Erythroblast (primary cell): ENCODE measurements at regions not wholly inside any gene's neighbourhood (a gene's known extent, or its start where the extent isn't known, plus 50 kb on each side); places are given as distances from the start of the nearest gene placed in this dataset.

Experiments used
- GATA1 ChIP-seq: IDR thresholded peaks from 2 replicates; pipeline ENCODE4 v1.6.1; 2011; ENCODE audit warnings: low read depth, mild to moderate bottlenecking, control low read depth, low read length, moderate library complexity
- POLR2A ChIP-seq: IDR thresholded peaks from 2 replicates; pipeline ENCODE4 v1.6.1; 2011; ENCODE audit warnings: mild to moderate bottlenecking, low read length

DNA sequence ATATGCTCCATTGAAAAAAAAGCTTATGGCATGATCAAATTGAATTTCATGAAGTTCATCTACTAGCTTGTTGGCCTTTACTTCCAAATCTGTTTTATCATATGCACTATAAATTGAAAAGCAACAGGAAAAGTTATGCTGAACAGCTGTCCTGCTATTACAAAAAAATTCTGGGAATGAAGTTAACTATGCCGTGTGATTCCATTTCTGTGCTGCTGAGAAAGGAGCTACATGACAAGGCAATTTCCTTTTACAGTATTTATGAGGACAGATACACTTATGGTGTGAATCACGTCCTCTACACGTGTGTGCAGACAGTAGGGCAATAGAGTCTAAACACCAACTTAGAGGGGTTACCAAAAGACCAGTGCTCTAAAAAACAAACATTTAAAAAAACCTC is 426.5 kb upstream of the AKR1E2 start:
- TF ChIP-seq POLR2A (no peak), GATA1 (no peak)
